Testis (tissue), 2 donors: ENCODE measurements at regions not wholly inside any gene's neighbourhood (a gene's known extent, or its start where the extent isn't known, plus 50 kb on each side); places are given as distances from the start of the nearest gene placed in this dataset.

ENCODE experiments used
- DNase-seq: peaks from one replicate; pipeline ENCODE4 v3.0.0-alpha.2; 2019
- H3K27ac ChIP-seq, 2 donors: fragments of 200-600 bp; sonication (generic); one replicate each; pipeline ENCODE4 v1.5.1; 2019
- H3K27me3 ChIP-seq: fragments of 200-600 bp; sonication (generic); one replicate; pipeline ENCODE4 v1.5.1; 2019
- H3K36me3 ChIP-seq: fragments of 200-600 bp; sonication (generic); one replicate; pipeline ENCODE4 v1.5.1; 2017; ENCODE audit warnings: low read depth; ENCODE audit errors: missing control alignments
- H3K4me1 ChIP-seq: fragments of 200-600 bp; sonication (generic); one replicate; pipeline ENCODE4 v1.5.1; 2019
- H3K4me3 ChIP-seq, 2 donors: fragments of 200-600 bp; sonication (generic); one replicate each; pipeline ENCODE4 v1.5.1; 2017 to 2019
- H3K9me3 ChIP-seq: fragments of 200-600 bp; sonication (generic); one replicate; pipeline ENCODE4 v1.5.1; 2017
- CTCF ChIP-seq, 3 experiments: fragments of 450-650 bp in 2 of 3; fragments of 200-600 bp in 1 of 3; sonication (generic) in 1 of 3; IDR thresholded peaks; one replicate each; pipeline ENCODE4 v1.5.1; 2016 to 2019; ENCODE audit warnings: antibody characterized with exemption in 3 of 3, mild to moderate bottlenecking in 2 of 3, moderate library complexity in 1 of 3
- POLR2A ChIP-seq: fragments of 450-650 bp; IDR thresholded peaks from one replicate; pipeline ENCODE4 v1.6.1; 2017; ENCODE audit warnings: antibody characterized with exemption, mild to moderate bottlenecking, moderate library complexity
- WGBS, 2 donors: methylation state at CpG; one replicate each; pipeline ENCODE4 v1.1.5; 2018; 5-methylcytosine and 5-hydroxymethylcytosine counted together
- intact Hi-C: fragments of 100-400 bp; cut with DNase I; formaldehyde crosslinking; loops from one replicate; pipeline ENCODE4 v1.15.1; 2023; ENCODE audit warnings: low total_unique reads

GRCh38 chr9:7960320-7961050 lies 160.9 kb upstream of the DMAC1 start:
- intact Hi-C loops: no loop called here
- 90 to 95% methylated on average over 4 of the region's 4 CpGs for WGBS, 2 donors
- H3K36me3 ChIP-seq: no peaks in the 10 kb centered on the region

GRCh38 chr9:7957803-7958202 lies 158.2 kb upstream of the DMAC1 start:
- Histone ChIP-seq H3K4me3 (no peak overlapping the region), H3K9me3 (no peaks in the 10 kb centered on the region), H3K36me3 (no peaks in the 10 kb centered on the region), H3K27ac (no peak overlapping the region), H3K4me1 (no peaks in the 10 kb centered on the region), H3K27me3 (no peaks in the 10 kb centered on the region)
- no peak for DNase-seq
- WGBS, 2 donors: 82 to 89% methylated on average over 2 of the region's 2 CpGs
- intact Hi-C loops: no loop called here
- TF ChIP-seq POLR2A (no peak), CTCF (IDR thresholded peaks at IDR 0.05) (no peak)

More at GRCh38 chr9:7960320-7961050, 160.9 kb upstream of the DMAC1 start:
- no peaks in the 10 kb centered on the region for H3K9me3 ChIP-seq
- no peak overlapping the region for H3K27ac ChIP-seq
- DNase-seq: no peak
- no peak overlapping the region for H3K4me3 ChIP-seq
- no peaks in the 10 kb centered on the region for H3K4me1 ChIP-seq
- TF ChIP-seq POLR2A (no peak), CTCF (IDR thresholded peaks at IDR 0.05) (no peak)
- H3K27me3 ChIP-seq: no peaks in the 10 kb centered on the region

GRCh38 chr9:7947577-7947976 lies 148.0 kb upstream of the DMAC1 start:
- no peak for TF ChIP-seq POLR2A
- TF ChIP-seq CTCF (IDR thresholded peaks at IDR 0.05): no peak
- H3K4me3 ChIP-seq: no peak overlapping the region
- H3K27me3 ChIP-seq: no peaks in the 10 kb centered on the region
- no peaks in the 10 kb centered on the region for H3K4me1 ChIP-seq
- no peaks in the 10 kb centered on the region for H3K36me3 ChIP-seq
- no peak for DNase-seq
- H3K9me3 ChIP-seq: no peaks in the 10 kb centered on the region
- H3K27ac ChIP-seq: no peak overlapping the region
- intact Hi-C loops: no loop called here
- 73 to 77% methylated on average over 1 of the region's 1 CpG for WGBS, 2 donors

- Histone ChIP-seq H3K27ac (no peak overlapping the region), H3K4me3 (no peak overlapping the region), H3K4me1 (no peaks in the 10 kb centered on the region), H3K27me3 (no peaks in the 10 kb centered on the region), H3K9me3 (no peaks in the 10 kb centered on the region), H3K36me3 (no peaks in the 10 kb centered on the region)
- TF ChIP-seq POLR2A (no peak), CTCF (IDR thresholded peaks at IDR 0.05) (no peak)
- intact Hi-C loops: no loop called here
- DNase-seq: no peak
- 88 to 91% methylated on average over 3 of the region's 3 CpGs for WGBS, 2 donors
Observed at GRCh38 chr9:7946458-7946857, 146.9 kb upstream of the DMAC1 start.

GRCh38 chr9:7944572-7944971 lies 145.0 kb upstream of the DMAC1 start:
- no peak for DNase-seq
- no peaks in the 10 kb centered on the region for H3K9me3 ChIP-seq
- no peaks in the 10 kb centered on the region for H3K4me1 ChIP-seq
- intact Hi-C loops: no loop called here
- TF ChIP-seq CTCF (IDR thresholded peaks at IDR 0.05) (no peak), POLR2A (no peak)
- no peaks in the 10 kb centered on the region for H3K36me3 ChIP-seq
- H3K27ac ChIP-seq: no peak overlapping the region
- H3K27me3 ChIP-seq: no peaks in the 10 kb centered on the region
- 41 to 45% methylated on average over 2 of the region's 2 CpGs for WGBS, 2 donors
- H3K4me3 ChIP-seq: no peak overlapping the region
